GM20431 (cell line): ENCODE measurements at regions not wholly inside any gene's neighbourhood (a gene's known extent, or its start where the extent isn't known, plus 50 kb on each side); places are given as distances from the start of the nearest gene placed in this dataset.
"Not testable (repeated sequence)": the region's sequence is repeated elsewhere in the genome, so short reads cannot be mapped to it uniquely, and the experiment has no call there.

Experiments
- in situ Hi-C: fragments of 300-500 bp; cut with MseI, MboI; formaldehyde crosslinking; loops from one replicate; pipeline ENCODE4 v1.15.0; 2020; ENCODE audit warnings: low sequenced_read_pairs; ENCODE audit not compliant: unreplicated experiment

DNA sequence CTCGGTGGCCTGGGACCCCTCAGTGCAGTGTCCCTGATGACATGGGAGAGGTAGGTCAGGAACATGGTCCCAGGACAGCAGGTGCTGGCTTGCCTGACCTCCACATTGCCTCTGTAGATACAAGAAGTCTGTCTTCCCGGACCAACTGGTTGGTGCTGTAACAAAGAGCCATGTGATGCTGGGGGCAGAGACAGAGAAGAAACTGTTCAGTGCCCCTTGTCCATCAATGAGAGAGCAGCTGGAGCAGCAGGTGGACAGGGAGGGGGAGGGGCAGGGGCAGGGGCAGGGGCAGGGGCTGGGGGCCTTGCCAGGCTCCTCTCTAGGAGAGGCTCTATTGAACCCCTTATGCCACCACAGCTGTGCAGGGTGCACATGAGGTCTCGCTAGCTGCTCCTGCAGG lies 191.8 kb downstream of the KLRB1 start:
- in situ Hi-C loops: not testable (repeated sequence)

DNA sequence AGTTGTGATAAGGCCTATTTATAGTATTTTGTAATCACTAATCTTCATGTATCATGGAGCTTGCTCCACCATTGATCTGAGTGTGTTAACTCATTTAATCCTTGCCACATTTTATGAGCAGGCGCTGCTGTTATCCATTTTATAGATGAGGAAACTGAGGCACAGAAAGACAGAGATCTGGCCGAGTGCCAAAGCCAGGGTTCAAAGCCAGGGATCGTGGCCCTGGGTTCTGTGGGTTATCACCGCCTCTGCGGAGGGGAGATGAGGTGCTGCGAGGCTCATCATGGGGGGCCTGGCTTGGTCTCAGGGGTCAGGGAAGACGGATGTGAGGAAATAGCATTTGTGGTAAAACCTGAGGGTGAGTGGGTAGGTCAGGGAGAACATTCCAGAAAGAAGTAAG lies 193.9 kb downstream of the KLRB1 start:
- in situ Hi-C loops: not testable (repeated sequence)

DNA sequence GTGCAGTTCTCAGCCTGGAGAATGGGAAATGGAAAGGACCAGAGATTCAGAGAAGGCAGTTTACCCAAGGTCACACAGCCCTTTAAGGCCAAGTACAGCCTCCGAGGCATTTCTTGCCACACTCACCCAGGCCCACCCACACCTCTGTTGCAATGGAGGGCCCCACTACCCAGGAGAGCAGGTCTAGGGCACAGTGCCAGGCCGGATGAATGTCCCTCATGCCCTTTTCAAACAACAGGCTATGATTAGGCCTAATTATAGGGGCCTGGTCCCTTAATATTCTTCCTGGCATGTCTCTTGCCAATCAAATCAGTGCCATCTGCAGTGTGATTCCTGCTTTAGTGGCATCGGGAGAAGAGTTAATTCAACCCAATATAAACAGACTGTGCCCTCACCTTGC lies 195.3 kb downstream of the KLRB1 start:
- in situ Hi-C loops: not testable (repeated sequence)

DNA sequence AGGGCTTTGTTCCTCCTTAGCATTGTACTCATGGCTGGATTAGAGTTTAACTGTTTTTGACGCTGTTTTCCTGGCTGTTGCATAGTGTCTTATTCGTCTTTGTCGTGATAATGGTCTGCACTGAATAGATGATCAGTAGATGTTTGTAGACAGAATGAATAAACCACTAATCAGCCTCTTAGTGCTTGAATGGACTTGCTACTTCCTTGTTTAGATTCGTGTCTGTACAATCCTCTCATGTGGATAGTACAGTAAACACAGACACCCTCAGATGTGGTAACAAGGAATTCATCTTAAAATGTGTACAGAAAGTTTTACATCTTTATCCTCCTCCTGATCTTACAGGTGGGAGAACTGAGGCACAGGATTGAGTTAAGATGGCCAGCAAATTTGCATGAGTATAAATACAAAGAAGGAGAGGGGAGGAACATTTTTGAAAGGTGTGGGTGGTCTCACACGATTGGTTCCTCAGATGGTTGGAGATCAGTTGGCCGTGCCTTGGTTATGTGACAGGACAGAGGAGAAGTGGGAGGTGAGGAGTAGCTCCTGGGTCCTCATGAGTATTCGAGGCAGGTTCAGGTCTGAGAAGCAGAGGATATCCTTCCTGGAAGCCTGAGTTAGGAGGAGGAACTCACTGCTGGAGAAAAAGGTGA lies 196.0 kb downstream of the KLRB1 start:
- in situ Hi-C loops: not testable (repeated sequence)

DNA sequence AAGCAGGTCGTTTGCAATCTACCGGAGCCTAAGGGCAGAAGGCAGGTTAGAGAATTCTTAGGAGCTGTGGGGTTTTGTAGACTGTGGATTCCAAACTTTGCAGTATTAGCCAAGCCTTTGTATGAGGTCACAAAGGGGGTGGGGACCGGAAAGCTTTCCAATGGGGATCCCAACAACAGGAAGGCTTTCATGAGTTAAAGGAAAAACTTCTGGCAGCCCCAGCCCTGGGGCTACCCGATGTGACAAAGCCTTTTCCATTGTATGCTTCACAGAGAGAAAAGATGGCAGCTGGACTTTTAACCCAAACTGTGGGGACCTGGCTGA lies 199.2 kb upstream of the PZP start:
- in situ Hi-C loops: not testable (repeated sequence)

DNA sequence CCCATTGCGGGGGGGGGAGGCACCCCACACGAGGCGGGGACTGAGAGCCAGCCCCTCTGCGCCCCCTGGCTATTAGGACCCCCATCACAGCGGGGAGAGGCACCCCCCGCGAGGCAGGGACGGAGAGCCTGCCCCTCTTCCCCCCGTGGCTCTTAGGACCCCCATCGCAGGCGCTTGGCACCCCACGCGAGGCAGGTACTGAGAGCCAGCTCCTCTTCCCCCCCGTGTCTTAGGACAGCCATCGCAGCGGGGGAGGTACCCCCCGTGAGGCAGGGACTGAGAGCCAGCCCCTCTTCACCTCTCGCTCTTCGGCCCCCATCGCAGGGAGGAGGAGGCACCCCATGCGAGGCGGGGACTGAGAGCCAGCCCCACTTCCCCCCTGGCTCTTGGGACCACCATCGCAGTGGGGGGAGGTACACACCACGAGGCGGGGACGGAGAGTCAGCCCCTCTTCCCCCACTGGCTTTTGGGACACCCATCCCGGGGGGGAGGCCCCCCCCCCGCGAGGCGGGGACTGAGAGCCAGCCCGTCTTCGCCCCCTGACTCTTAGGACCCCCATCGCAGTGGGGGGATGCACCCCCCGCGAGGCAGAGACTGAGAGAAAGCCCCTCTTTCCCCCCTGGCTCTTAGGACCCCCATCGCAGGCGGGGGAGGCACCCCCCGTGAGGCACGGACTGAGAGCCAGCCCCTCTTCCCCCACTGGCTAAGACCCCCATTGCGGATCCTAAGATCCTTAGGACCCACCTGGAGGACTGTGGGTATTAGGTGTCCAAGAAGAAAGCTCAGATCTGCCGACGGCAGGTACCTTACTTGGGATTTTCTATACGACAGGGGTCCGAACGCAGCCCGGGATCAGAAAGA lies 198.6 kb upstream of the PZP start:
- in situ Hi-C loops: no loop called here

DNA sequence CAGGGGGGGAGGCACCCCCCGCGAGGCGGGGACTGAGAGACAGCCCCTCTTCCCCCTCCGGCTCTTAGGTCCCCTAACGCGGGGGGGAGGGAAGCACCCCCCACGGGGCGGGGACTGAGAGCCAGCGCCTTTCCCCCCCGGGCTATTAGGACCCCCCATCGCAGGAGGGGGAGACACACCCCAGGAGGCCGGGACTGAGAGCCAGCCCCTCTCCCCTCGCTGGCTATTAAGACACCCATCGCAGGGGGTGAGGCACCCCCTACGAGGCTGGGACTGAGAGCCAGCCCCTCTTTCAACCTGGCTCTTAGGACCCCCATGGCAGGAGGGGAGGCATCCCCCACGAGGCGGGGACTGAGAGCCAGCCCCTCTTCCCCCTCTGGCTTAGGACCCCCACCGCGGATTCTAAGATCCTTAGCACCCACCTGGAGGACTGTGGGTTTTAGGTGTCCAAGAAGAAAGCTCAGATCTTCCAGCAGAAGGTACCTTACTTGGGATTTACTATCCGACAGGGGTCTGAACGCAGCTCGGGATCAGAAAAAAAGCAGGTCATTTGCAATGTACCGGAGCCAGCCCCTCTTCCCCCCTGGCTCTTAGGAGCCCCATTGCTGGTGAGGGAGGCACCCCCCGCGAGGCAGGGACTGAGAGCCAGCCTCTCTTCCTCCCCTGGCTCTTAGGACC lies 197.8 kb upstream of the PZP start:
- in situ Hi-C loops: no loop called here

DNA sequence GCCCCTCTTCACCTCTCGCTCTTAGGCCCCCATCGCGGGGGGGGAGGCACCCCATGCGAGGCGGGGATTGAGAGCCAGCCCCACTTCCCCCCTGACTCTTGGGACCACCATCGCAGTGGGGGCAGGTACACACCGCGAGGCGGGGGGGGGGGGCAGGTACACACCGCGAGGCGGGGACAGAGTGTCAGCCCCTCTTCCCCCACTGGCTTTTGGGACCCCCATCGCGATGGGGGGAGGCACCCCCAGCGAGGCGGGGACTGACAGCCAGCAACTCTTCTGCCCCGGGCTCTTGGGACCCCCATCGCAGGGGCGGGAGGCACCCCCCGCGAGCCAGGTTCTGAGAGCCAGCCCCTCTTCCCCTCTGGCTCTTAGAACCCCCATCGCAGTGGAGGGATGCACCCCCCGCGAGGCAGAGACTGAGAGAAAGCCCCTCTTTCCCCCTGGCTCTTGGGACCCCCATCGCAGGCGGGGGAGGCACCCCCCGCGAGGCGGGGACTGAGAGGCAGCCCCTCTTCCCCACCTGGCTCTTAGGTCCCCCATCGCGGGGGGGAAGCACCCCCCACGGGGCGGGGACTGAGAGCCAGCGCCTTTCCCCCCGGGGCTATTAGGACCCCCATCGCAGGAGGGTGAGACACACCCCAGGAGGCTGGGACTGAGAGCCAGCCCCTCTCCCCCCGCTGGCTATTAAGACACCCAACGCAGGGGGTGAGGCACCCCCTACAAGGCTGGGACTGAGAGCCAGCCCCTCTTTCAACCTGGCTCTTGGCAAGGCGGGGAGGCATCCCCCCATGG lies 196.5 kb upstream of the PZP start:
- in situ Hi-C loops: no loop called here

DNA sequence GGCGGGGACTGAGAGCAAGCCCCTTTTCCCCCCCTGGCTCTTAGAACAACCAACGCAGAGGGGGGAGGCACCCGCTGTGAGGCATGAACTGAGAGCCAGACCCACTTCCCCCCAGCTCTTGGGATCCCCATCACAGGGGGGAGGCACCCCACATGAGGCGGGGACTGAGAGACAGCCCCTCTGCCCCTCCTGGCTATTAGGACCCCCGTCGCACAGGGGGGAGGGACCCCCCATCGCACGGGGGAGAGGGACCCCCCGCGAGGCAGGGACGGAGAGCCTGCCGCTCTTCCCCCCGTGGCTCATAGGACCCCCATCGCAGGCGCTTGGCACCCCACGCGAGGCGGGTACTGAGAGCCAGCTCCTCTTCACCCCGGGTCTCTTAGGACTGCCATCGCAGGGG lies 195.8 kb upstream of the PZP start:
- in situ Hi-C loops: no loop called here

DNA sequence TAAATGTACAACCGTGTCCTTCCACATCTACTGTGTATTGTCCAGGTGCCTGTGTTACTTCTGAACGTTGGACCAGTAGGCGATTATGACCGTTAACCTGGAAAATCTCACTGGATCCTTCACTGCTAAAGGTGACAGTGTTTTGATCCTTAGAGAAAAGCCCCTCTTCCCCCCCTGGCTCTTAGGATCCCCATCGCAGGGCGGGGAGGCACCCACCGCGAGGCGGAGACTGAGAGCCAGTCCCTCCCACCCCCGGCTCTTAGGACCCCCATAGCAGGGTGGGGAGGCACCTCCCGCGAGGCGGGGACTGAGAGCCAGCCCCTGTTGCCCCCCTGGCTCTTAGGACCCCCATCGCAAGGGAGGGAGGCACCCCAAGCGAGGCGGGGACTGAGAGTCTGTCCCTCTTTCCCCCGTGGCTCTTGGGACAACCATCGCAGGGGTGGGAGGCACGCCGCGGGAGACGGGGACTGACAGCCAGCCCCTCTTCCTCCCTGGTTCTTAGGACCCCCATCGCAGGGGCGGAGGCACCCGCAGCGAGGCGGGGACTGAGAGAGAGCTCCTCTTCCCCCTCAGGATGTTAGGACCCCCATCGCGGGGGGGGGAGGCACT lies 194.3 kb upstream of the PZP start:
- in situ Hi-C loops: not testable (repeated sequence)

DNA sequence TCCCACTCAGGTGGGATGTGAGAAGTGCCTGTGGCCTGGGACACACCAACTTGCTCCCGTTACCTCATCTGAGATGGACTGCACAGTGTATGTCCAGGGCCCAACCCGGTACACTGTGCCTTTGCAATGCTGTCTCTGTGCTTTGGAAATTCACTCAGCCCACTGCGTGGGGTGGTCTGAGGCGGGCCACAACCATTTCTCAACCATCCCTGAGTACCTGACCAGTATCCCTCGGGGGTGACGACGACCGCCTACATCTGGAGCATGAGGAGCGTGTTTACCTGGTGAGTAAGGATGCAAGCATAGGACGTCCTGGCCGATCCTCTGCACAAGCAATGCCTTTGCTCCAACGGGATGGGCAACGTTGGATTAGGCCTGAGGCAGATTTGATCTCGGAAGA lies 188.2 kb upstream of the PZP start:
- in situ Hi-C loops: not testable (repeated sequence)

DNA sequence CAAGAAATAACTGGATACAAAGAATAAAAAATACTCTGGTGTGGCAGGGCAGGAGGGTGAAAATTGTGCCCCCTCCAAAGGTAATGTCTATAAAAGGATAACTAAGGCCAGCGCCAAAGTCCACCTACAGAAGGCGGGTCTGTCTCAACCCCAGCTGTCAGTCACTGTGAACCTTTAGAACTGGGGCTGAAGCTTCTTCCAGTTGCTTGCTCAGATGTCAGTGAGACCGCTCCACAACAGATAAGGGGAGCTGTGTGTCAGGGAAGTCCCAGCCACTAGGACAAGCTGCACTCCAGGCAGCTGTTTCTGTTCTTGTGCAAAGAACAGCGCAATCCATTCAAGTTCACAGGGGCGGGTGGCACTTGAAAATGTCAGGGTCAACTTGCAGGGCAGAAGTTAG lies 187.0 kb upstream of the PZP start:
- in situ Hi-C loops: not testable (repeated sequence)

DNA sequence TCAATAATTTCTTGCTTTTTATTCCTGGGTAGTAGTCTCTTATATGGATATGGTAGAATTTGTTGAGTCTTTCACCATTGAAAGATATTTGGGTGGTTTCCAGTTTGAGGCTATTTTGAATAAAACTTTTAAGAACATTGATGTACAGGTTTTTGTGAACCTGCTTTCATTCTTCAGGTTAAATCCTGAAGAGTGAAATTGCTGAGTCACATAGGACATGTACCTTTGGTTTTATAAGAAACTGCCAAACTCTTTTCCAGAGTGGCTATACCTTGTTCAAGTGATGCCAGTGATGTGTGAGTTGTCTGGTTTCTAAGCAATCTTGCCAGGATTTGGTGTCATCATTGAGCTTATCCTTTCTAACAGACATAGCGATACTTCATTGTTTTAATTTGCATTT lies 184.6 kb upstream of the PZP start:
- in situ Hi-C loops: no loop called here

DNA sequence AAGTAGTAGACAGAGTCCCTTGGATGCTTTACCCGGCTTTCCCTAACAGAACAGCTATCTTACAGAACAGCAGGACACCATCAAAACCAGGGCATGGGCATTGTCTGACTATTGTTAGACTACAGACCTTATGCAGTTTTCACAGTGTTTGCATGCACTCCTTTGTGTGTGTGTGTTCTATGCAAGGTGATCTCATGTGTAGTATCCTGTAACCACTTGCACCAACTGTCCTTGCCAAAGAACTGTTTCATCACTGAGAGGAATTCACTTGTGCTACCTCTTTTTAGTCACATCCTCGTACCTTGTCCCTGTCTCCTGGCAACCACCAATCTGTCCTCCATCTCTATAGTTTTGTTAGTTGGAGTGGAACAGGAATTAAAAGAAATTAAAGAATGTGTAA lies 183.6 kb upstream of the PZP start:
- in situ Hi-C loops: no loop called here

DNA sequence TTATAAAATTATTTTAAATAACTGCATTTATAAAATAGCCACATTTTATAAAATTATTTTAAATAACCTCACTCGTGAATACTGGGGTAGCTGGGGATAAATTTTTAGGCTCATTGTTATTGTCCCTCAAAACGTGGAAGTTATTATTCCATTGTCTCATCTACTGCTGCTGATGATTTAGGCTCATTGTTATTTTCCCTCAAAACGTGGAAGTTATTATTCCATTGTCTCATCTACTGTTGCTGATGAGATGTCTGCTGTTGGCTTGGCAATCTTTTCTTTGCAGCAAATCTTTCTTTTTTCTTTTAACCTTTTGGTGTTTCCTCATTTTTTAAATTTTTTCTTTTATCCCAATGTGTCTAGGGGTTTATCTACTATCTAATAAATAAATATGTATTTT lies 182.6 kb upstream of the PZP start:
- in situ Hi-C loops: no loop called here

DNA sequence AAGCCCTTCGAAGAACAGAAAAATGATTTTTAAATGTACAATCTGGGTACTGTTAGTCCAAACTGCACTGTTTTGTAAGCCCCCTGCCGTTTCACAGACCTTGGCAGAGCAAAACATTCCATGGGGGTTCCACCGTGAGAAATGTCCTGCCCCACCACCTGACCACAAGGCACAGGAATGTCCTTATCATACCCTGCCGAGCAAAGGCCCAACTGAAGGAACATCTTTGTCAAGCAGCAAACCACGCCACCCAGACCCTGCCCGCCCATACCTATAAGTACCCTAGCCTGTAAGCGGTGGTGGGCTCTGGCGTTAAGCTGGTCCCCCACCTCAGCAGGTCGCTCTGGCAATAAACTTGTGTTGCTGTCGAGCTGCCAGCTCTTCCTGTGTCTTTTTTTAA lies 181.6 kb upstream of the PZP start:
- in situ Hi-C loops: no loop called here

DNA sequence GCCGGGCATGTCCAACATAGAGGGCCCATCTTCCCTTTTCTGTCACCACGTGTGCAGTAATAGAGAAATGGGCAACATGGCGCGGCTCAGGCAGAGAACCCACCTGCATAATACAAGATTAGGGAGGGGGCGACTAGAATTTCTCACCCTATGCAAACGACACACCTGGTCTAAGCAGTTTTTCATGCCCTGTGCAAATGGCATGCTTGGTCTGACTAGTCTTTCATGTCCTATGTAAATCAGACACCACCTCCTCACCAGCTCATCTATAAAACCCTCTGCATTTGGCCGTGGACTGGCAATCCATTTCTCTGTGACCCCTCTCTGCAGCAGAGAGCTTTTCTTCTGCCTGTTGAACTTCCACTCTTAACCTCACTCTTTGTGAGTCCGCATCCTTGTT lies 180.2 kb upstream of the PZP start:
- in situ Hi-C loops: no loop called here

DNA sequence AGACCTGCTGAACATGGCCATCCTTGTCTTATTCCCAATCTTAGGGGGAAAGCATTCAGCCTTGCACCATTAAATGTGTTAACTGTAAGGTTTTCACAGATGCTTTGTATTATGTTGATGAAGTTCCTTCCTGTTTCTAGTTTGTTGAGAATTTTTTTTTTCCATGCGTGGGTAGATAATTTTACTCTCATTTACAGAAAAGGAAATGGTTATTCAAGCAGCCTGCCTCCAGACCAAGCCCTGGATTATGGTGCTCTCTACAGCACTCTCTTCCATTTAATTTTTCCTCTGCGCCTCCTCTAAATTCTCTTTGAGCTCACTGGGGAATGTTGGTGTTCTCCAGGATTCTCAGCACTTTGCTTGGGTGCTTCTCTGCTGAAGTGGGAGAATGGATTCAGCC lies 179.3 kb upstream of the PZP start:
- in situ Hi-C loops: no loop called here

DNA sequence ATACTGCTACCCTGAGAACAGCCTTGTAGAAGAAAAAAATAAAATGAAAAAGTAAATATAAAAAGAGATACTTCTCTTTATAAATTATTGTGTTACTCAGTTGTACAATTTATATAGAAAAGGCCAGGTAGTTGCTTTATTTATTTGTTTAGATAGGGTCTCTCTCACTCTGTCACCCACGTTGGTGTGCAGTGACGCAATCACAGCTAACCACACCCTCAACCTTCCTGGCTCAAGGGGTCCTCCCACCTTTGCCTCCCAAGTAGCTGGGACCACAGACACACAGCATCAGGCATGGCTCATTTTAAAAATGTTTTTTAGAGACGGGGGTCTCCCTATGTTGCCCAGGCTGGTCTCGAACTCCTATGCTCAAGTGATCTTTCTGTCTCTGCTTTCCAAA lies 175.4 kb upstream of the PZP start:
- in situ Hi-C loops: no loop called here

DNA sequence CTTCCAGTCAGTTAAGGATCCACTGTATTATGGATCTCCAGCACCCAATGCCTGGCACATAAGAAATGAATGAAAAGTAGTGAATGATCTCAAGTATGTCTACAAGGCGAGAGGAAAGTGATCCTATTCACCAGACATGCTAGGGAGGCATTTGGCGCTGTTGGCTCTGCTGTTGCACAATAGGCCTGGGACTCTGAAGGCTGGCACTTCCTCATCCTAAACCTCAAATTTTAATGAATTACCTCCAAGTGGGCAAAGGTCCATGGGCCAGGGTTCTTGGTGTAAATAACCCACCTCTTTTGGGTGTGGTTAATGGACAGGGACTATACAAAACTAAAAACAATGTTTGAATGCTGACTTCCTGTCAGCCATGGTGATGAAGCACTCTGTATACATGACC lies 173.4 kb upstream of the PZP start:
- in situ Hi-C loops: no loop called here
